ENCODE measurements at regions not wholly inside any gene's neighbourhood (a gene's known extent, or its start where the extent isn't known, plus 50 kb on each side); places are given as distances from the start of the nearest gene placed in this dataset.
"Not testable (repeated sequence)": the region's sequence is repeated elsewhere in the genome, so short reads cannot be mapped to it uniquely, and the experiment has no call there.

- no peaks in the 10 kb centered on the region for H3K9me3 ChIP-seq
- H3K4me3 ChIP-seq = no peak overlapping the region
- no peak overlapping the region for H3K27ac ChIP-seq
- TF ChIP-seq POLR2A (IDR thresholded peaks at IDR 0.05) (no peak), POLR2AphosphoS5 (IDR thresholded peaks at IDR 0.05) (no peak), CTCF (IDR thresholded peaks at IDR 0.05) (no peak)
- WGBS = 66% methylated on average over 1 of the region's 1 CpG
- H3K27me3 ChIP-seq (replicated peaks; ENCODE audit: insufficient read depth) = no peaks in the 10 kb centered on the region
- no peaks in the 10 kb centered on the region for H3K36me3 ChIP-seq
- intact Hi-C loops (cut with DNase I) = no loop called here
- no peak for DNase-seq (ENCODE audit: low spot score)
- no peaks in the 10 kb centered on the region for H3K4me1 ChIP-seq (replicated peaks)
Measured at GRCh38 chr13:90591260-90591926, 756.1 kb upstream of the MIR17HG start.

- Histone ChIP-seq H3K4me1 (replicated peaks) (no peaks in the 10 kb centered on the region), H3K4me3 (no peak overlapping the region), H3K9me3 (no peaks in the 10 kb centered on the region), H3K36me3 (no peaks in the 10 kb centered on the region), H3K27me3 (replicated peaks; ENCODE audit: insufficient read depth) (no peaks in the 10 kb centered on the region), H3K27ac (no peak overlapping the region)
- 53% methylated on average over 2 of the region's 2 CpGs for WGBS
- TF ChIP-seq CTCF (IDR thresholded peaks at IDR 0.05) = no peak
- no peak for TF ChIP-seq POLR2A (IDR thresholded peaks at IDR 0.05)
- TF ChIP-seq POLR2AphosphoS5 (IDR thresholded peaks at IDR 0.05) = no peak
- intact Hi-C loops (cut with DNase I) = no loop called here
- no peak for DNase-seq (ENCODE audit: low spot score)
Measured at GRCh38 chr13:90591927-90592268, 755.6 kb upstream of the MIR17HG start.

- DNase-seq (ENCODE audit: low spot score) = no peak
- WGBS = 98% methylated on average over 1 of the region's 1 CpG
- Histone ChIP-seq H3K9me3 (no peaks in the 10 kb centered on the region), H3K4me1 (replicated peaks) (no peaks in the 10 kb centered on the region), H3K27me3 (replicated peaks; ENCODE audit: insufficient read depth) (no peaks in the 10 kb centered on the region), H3K27ac (no peak overlapping the region), H3K4me3 (no peak overlapping the region), H3K36me3 (no peaks in the 10 kb centered on the region)
- intact Hi-C loops (cut with DNase I) = no loop called here
- TF ChIP-seq POLR2A (IDR thresholded peaks at IDR 0.05) (no peak), CTCF (IDR thresholded peaks at IDR 0.05) (no peak), POLR2AphosphoS5 (IDR thresholded peaks at IDR 0.05) (no peak)
Measured at GRCh38 chr13:90592943-90593342, 754.5 kb upstream of the MIR17HG start.

GRCh38 chr13:90594681-90595080 is 752.8 kb upstream of the MIR17HG start:
- no peak overlapping the region for H3K4me3 ChIP-seq
- WGBS = 90% methylated on average over 1 of the region's 1 CpG
- no peak for DNase-seq (ENCODE audit: low spot score)
- H3K27ac ChIP-seq = no peak overlapping the region
- H3K27me3 ChIP-seq (replicated peaks; ENCODE audit: insufficient read depth) = no peaks in the 10 kb centered on the region
- H3K36me3 ChIP-seq = no peaks in the 10 kb centered on the region
- H3K9me3 ChIP-seq = no peaks in the 10 kb centered on the region
- TF ChIP-seq POLR2A (IDR thresholded peaks at IDR 0.05) (no peak), CTCF (IDR thresholded peaks at IDR 0.05) (no peak), POLR2AphosphoS5 (IDR thresholded peaks at IDR 0.05) (no peak)
- intact Hi-C loops (cut with DNase I) = no loop called here
- no peaks in the 10 kb centered on the region for H3K4me1 ChIP-seq (replicated peaks)

- TF ChIP-seq POLR2A (IDR thresholded peaks at IDR 0.05) = no peak
- DNase-seq (ENCODE audit: low spot score) = no peak
- Histone ChIP-seq H3K27me3 (replicated peaks; ENCODE audit: insufficient read depth) (no peaks in the 10 kb centered on the region), H3K9me3 (no peaks in the 10 kb centered on the region), H3K27ac (no peak overlapping the region), H3K36me3 (no peaks in the 10 kb centered on the region), H3K4me3 (no peak overlapping the region), H3K4me1 (replicated peaks) (no peaks in the 10 kb centered on the region)
- 97% methylated on average over 1 of the region's 1 CpG for WGBS
- intact Hi-C loops (cut with DNase I) = no loop called here
Measured at GRCh38 chr13:90605664-90606063, 741.8 kb upstream of the MIR17HG start.

GRCh38 chr13:90606921-90607320 is 740.6 kb upstream of the MIR17HG start:
- intact Hi-C loops (cut with DNase I); H3K9me3 ChIP-seq; DNase-seq (ENCODE audit: low spot score); H3K27ac ChIP-seq; H3K4me1 ChIP-seq (replicated peaks); H3K27me3 ChIP-seq (replicated peaks; ENCODE audit: insufficient read depth); H3K4me3 ChIP-seq; H3K36me3 ChIP-seq: not testable (repeated sequence)
- 96% methylated on average over 6 of the region's 6 CpGs for WGBS

Measured in prostate gland (tissue), 2 donors.